Right lobe of liver (tissue), 6 donors: ENCODE measurements at regions not wholly inside any gene's neighbourhood (a gene's known extent, or its start where the extent isn't known, plus 50 kb on each side); places are given as distances from the start of the nearest gene placed in this dataset.

Experiments used
- ATAC-seq, 4 donors: fragments of 200-7000 bp; cut with Tn5 transposase; one replicate each; pipeline ENCODE4 v1.9.1; 2020; ENCODE audit warnings: mild to moderate bottlenecking in 4 of 4, moderate library complexity in 4 of 4
- DNase-seq, 3 donors: peaks; one replicate each; pipeline ENCODE4 v3.0.0-alpha.2; 2020
- H3K27ac ChIP-seq, 3 donors: fragments of 200-600 bp; one replicate each; pipeline ENCODE4 v1.8.0; 2022
- H3K27me3 ChIP-seq, 2 donors: fragments of 200-600 bp; one replicate each; pipeline ENCODE4 v1.8.0; 2022
- H3K36me3 ChIP-seq, 4 donors: fragments of 200-600 bp; sonication (generic) in 1 of 4; one replicate each; pipeline versions ENCODE4 v1.5.1 to v1.8.0; 2017 to 2022; ENCODE audit warnings: control low read depth in 1 of 4
- H3K4me1 ChIP-seq, 4 donors: fragments of 200-600 bp; sonication (generic) in 1 of 4; one replicate each; pipeline versions ENCODE4 v1.5.1 to v1.8.0; 2017 to 2022; ENCODE audit warnings: control low read depth in 1 of 4
- H3K4me3 ChIP-seq, 3 donors: fragments of 200-600 bp; one replicate each; pipeline ENCODE4 v1.8.0; 2022
- H3K9me3 ChIP-seq, 4 donors: fragments of 200-600 bp; sonication (generic) in 1 of 4; one replicate each; pipeline versions ENCODE4 v1.5.1 to v1.8.0; 2017 to 2022; ENCODE audit warnings: control low read depth in 1 of 4
- POLR2A ChIP-seq: fragments of 450-650 bp; IDR thresholded peaks from one replicate; pipeline ENCODE4 v1.6.1; 2017; ENCODE audit warnings: antibody characterized with exemption, mild to moderate bottlenecking
- WGBS: methylation state at CpG from one replicate; pipeline ENCODE4 v1.1.6; 2018; ENCODE audit warnings: low coverage, low lambda C conversion rate; ENCODE audit not compliant: insufficient coverage; ENCODE audit errors: missing lambda C conversion rate; 5-methylcytosine and 5-hydroxymethylcytosine counted together
- intact Hi-C, 2 donors: fragments of 100-400 bp; cut with DNase I; formaldehyde crosslinking; loops; one replicate each; pipeline versions ENCODE4 v1.11.2 to v1.14.1; 2022
- TF ChIP-seq, protein P1 (sequence below), 4 donors: fragments of 200-600 bp in 3 of 4; fragments of 450-650 bp in 1 of 4; IDR thresholded peaks; one replicate each; pipeline versions ENCODE4 v1.5.1 to v1.8.0; 2016 to 2022; ENCODE audit warnings: antibody characterized with exemption in 4 of 4, mild to moderate bottlenecking in 2 of 4
- donor health status: DM: no; HTN: yes; CAD: no.
- donor health status: DM: no; HTN: no; CAD: no.
- donor health status: DM: no; HTN: no; CAD: no.
- donor health status: DM: no; HTN: yes; CAD: no.
- donor health status: DM: no; HTN: yes; CAD: no.

DNA sequence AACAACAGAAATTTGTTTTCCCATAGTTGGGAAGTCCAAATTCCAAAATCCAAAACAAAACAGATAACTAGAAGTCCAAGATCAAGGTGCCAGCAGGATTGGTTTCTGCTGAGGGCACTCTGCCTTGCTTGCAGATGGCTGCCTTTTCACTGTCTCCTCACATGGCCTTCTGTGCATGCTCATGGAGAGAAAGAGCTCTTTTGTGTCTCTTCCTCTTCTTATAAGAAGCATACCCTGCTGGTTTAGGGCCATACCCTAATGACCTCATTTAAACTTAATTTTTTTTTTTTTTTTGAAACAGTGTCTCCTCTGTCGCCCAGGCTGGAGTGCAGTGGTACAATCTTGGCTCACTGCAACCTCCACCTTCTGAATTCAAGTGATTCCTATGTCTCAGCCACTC lies 1974.1 kb upstream of the PCDH20 start:
- H3K4me1 ChIP-seq: no peaks in the 10 kb centered on the region
- H3K27ac ChIP-seq: no peak overlapping the region
- H3K36me3 ChIP-seq: no peaks in the 10 kb centered on the region
- intact Hi-C loops: no loop called here
- 89% methylated on average over 1 of the region's 1 CpG for WGBS
- no peak overlapping the region for H3K4me3 ChIP-seq
- no peak for ATAC-seq
- DNase-seq: no peak
- no peaks in the 10 kb centered on the region for H3K9me3 ChIP-seq
- no peaks in the 10 kb centered on the region for H3K27me3 ChIP-seq
- no peak for TF ChIP-seq POLR2A
- TF ChIP-seq, protein P1, sequence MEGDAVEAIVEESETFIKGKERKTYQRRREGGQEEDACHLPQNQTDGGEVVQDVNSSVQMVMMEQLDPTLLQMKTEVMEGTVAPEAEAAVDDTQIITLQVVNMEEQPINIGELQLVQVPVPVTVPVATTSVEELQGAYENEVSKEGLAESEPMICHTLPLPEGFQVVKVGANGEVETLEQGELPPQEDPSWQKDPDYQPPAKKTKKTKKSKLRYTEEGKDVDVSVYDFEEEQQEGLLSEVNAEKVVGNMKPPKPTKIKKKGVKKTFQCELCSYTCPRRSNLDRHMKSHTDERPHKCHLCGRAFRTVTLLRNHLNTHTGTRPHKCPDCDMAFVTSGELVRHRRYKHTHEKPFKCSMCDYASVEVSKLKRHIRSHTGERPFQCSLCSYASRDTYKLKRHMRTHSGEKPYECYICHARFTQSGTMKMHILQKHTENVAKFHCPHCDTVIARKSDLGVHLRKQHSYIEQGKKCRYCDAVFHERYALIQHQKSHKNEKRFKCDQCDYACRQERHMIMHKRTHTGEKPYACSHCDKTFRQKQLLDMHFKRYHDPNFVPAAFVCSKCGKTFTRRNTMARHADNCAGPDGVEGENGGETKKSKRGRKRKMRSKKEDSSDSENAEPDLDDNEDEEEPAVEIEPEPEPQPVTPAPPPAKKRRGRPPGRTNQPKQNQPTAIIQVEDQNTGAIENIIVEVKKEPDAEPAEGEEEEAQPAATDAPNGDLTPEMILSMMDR (IDR thresholded peaks at IDR 0.05): no peak

DNA sequence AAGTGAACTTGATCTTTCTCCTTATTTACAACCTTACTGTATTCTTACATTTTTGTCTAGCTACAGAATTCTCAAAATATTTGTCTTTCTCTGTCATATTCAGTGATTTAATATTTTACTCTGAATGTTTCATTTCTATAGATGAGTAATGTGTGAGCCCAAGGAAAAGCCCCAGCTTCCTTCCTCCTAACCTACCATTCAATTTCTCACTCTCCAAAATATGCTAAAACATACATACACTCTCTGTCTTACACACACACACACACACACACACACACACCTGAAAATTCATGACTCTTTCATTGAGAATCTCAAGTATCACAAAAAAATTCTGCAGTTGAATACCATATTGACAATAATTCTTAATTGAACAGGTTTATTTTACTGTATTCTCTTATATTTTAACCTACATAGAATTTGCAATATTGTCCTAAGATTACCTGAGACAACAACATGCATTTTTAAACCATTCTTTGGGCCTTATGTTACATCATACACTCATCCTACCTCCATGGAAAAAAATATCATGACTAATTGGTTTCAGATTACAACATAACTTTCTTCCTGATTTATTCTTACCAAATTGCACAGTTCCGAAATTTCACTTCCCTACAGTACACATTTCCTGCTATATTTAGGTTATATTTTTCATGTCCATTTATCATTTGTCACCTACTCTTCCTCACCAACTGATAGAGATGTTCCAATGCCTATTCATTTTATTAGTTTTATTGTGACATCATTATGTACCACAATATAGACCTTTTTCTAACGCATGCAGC lies 1965.6 kb upstream of the PCDH20 start:
- Histone ChIP-seq H3K27me3 (no peaks in the 10 kb centered on the region), H3K4me1 (no peaks in the 10 kb centered on the region), H3K4me3 (no peak overlapping the region), H3K9me3 (no peaks in the 10 kb centered on the region), H3K27ac (no peak overlapping the region), H3K36me3 (no peaks in the 10 kb centered on the region)
- TF ChIP-seq POLR2A: no peak
- TF ChIP-seq, protein P1 (IDR thresholded peaks at IDR 0.05): no peak
- no peak for ATAC-seq
- intact Hi-C loops: no loop called here
- WGBS: 45% methylated on average over 2 of the region's 2 CpGs
- DNase-seq: no peak

DNA sequence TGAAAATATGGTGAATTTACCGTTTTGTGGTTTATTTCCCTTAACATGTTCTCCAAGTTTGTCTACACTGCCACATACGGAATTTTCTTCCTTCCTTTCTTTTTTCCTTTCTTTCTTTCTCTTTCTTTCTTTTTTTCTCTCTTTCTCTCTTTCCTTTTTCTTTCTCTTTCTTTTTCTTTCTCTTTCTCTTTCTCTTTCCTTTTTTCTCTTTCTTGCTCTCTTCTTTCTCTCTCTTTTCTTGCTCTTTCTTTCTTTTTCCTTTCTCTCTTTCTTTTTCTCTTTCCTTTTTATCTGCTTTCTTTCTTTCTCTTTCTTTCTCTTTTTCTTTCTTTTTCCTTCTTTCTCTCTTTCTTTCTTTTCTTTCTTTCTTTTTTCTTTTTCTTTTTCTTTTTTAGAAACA lies 1962.3 kb upstream of the PCDH20 start:
- DNase-seq (no peak), ATAC-seq (no peak)
- no peak overlapping the region for H3K27ac ChIP-seq
- intact Hi-C loops: no loop called here
- TF ChIP-seq POLR2A: no peak
- TF ChIP-seq, protein P1 (IDR thresholded peaks at IDR 0.05): no peak
- no peak overlapping the region for H3K4me3 ChIP-seq
- no peaks in the 10 kb centered on the region for H3K4me1 ChIP-seq
- 39% methylated on average over 2 of the region's 2 CpGs for WGBS
- H3K36me3 ChIP-seq: no peaks in the 10 kb centered on the region
- no peaks in the 10 kb centered on the region for H3K27me3 ChIP-seq
- H3K9me3 ChIP-seq: no peaks in the 10 kb centered on the region

DNA sequence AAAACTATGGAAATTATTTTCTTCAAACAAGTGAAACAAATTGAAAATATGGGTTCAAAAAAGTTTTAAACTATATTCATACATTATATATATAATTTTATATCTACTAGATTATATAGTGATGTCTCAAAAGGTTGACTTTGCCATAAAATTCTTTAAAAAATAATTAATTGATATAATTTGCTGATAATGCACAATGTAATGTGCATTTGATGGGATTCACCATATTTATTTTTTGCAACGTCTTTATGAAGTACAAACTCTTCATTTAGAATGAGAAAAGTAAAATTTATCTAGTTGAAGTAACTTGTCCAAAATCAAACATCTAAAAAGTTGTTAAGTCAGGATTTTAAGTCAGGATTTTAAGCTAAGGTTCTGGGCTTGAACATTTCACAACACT lies 1954.5 kb upstream of the PCDH20 start:
- WGBS: 25% methylated on average over 1 of the region's 1 CpG
- Histone ChIP-seq H3K27me3 (no peaks in the 10 kb centered on the region), H3K27ac (no peak overlapping the region), H3K36me3 (no peaks in the 10 kb centered on the region), H3K4me1 (no peaks in the 10 kb centered on the region), H3K4me3 (no peak overlapping the region), H3K9me3 (no peaks in the 10 kb centered on the region)
- intact Hi-C loops: no loop called here
- DNase-seq (no peak), ATAC-seq (no peak)
- no peak for TF ChIP-seq POLR2A
- TF ChIP-seq, protein P1 (IDR thresholded peaks at IDR 0.05): no peak
